ENCODE measurements at regions not wholly inside any gene's neighbourhood (a gene's known extent, or its start where the extent isn't known, plus 50 kb on each side); places are given as distances from the start of the nearest gene placed in this dataset.

DNA sequence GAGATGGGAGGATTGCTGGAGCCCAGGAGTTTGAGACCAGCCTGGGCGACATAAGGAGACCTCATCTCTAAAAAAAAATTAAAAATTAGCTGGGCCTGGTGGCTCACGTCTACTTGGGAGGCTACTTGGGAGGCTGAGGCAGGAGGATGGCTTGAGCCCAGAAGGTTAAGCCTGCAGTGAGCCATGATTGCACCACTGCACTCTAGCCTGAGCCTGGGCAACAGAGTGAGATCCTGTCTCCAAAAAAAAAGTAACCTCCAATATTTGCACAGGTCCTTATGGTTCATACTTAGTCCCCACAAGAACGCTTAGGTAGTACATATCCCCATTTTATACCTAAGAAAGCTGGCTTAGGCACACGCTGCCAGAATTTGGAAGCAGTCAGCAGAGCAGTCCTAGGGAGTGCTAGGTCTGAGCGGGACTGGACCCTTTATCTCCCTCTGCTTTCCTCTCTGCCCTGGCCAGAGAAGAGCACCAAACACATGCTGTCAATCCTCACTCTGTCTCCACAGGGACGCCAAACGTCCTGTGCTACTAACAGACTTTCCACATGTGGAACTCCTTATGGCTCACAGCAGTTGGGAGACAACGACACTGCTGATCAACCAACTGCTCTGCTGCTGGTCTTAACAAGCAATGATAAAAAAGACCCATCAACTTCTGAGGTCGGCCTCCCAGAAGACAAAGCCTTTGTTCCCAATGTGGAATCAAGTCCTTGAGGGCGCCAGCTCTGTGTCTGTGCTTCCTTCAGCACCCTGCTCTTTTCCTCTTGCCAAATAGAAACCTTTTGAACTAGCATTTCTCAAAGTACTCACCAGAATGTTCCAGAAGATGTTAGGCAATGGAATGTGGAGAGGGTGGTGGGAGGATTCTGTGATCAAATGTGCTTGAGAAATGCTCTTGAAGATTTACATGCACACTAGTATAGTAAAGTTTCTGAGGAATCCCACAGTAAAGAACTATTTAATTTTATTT, 226.3 kb upstream of the DTNBP1 start:
- DNase-seq (ENCODE audit: low read depth, low spot score) (no peak), ATAC-seq (no peak)
- no peaks in the 10 kb centered on the region; the same call in 1 of the 2 replicates for H3K27me3 ChIP-seq (ENCODE audit: insufficient read depth, low read length)
- no TSS peak for BruUV-seq (replicated peaks)
- no peak overlapping the region for H2AFZ ChIP-seq (ENCODE audit: low read depth, low read length, poor library complexity, severe bottlenecking)
- no peaks in the 10 kb centered on the region for H3K79me2 ChIP-seq (ENCODE audit: insufficient read depth, low read length)
- H3K9me2 ChIP-seq (ENCODE audit: insufficient read depth) = no peaks in the 10 kb centered on the region
- H3K4me1 ChIP-seq (ENCODE audit: control insufficient read depth in 1 of 2, insufficient read depth in 2 of 2, low read length in 2 of 2) = no peaks in the 10 kb centered on the region
- ChIA-PET RAD21 (ENCODE audit: low non-redundant PET in 1 of 2, low total read pairs in 2 of 2, uncharacterized antibody in 2 of 2, unreplicated experiment in 2 of 2) (no interaction called here), CTCF (no interaction called here), POLR2A (no interaction called here)
- no peak overlapping the region for H3K4me3 ChIP-seq (replicated peaks in 1 of 2; ENCODE audit: low read depth in 1 of 2, low read length in 2 of 2)
- no peaks in the 10 kb centered on the region for H3K36me3 ChIP-seq (ENCODE audit: control insufficient read depth in 1 of 2, insufficient read depth in 2 of 2, low read length in 2 of 2)
- no peak overlapping the region for H3K27ac ChIP-seq (ENCODE audit: low read depth, low read length)
- no peak overlapping the region for H3K4me2 ChIP-seq (ENCODE audit: low read length)
- TF ChIP-seq, protein P1, sequence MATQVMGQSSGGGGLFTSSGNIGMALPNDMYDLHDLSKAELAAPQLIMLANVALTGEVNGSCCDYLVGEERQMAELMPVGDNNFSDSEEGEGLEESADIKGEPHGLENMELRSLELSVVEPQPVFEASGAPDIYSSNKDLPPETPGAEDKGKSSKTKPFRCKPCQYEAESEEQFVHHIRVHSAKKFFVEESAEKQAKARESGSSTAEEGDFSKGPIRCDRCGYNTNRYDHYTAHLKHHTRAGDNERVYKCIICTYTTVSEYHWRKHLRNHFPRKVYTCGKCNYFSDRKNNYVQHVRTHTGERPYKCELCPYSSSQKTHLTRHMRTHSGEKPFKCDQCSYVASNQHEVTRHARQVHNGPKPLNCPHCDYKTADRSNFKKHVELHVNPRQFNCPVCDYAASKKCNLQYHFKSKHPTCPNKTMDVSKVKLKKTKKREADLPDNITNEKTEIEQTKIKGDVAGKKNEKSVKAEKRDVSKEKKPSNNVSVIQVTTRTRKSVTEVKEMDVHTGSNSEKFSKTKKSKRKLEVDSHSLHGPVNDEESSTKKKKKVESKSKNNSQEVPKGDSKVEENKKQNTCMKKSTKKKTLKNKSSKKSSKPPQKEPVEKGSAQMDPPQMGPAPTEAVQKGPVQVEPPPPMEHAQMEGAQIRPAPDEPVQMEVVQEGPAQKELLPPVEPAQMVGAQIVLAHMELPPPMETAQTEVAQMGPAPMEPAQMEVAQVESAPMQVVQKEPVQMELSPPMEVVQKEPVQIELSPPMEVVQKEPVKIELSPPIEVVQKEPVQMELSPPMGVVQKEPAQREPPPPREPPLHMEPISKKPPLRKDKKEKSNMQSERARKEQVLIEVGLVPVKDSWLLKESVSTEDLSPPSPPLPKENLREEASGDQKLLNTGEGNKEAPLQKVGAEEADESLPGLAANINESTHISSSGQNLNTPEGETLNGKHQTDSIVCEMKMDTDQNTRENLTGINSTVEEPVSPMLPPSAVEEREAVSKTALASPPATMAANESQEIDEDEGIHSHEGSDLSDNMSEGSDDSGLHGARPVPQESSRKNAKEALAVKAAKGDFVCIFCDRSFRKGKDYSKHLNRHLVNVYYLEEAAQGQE (IDR thresholded peaks at IDR 0.05; ENCODE audit: low read depth) = no peak
- no peak for TF ChIP-seq CEBPB (IDR thresholded peaks at IDR 0.05; ENCODE audit: low read depth)
- TF ChIP-seq ZNF274 (IDR thresholded peaks at IDR 0.05; ENCODE audit: low read depth, low read length) = no peak
- TF ChIP-seq FOSL1 (IDR thresholded peaks at IDR 0.05; ENCODE audit: low read depth) = no peak
- no peak for TF ChIP-seq SIN3A (IDR thresholded peaks at IDR 0.05; ENCODE audit: low read depth)
- intact Hi-C loops (cut with micrococcal nuclease) = no loop called here
- H3K9ac ChIP-seq (ENCODE audit: low read length) = no peak overlapping the region
- peaks cover 0 to 4% of the 10 kb centered on the region in 2 experiments; a peak in 1 of 4 replicates for H3K9me3 ChIP-seq (ENCODE audit: control insufficient read depth in 1 of 2, insufficient read depth in 1 of 2, low read depth in 1 of 2, low read length in 2 of 2)
- H4K20me1 ChIP-seq (ENCODE audit: insufficient read depth) = no peaks in the 10 kb centered on the region
